ENCODE measurements at regions not wholly inside any gene's neighbourhood (a gene's known extent, or its start where the extent isn't known, plus 50 kb on each side); places are given as distances from the start of the nearest gene placed in this dataset.

GRCh38 chr1:56189946-56190805, 389.2 kb downstream of the PLPP3 start (continued):
- peak; percentile 91 for TF ChIP-seq RERE (CRISPR knock-in tag; IDR thresholded peaks at IDR 0.05; ENCODE audit: low read depth)
- no peak for TF ChIP-seq ZNF737 (CRISPR knock-in tag; IDR thresholded peaks at IDR 0.05; ENCODE audit: borderline replicate concordance)
- no peak for TF ChIP-seq ZBTB10 (CRISPR knock-in tag; IDR thresholded peaks at IDR 0.05; ENCODE audit: borderline replicate concordance)
- TF ChIP-seq, protein P1, sequence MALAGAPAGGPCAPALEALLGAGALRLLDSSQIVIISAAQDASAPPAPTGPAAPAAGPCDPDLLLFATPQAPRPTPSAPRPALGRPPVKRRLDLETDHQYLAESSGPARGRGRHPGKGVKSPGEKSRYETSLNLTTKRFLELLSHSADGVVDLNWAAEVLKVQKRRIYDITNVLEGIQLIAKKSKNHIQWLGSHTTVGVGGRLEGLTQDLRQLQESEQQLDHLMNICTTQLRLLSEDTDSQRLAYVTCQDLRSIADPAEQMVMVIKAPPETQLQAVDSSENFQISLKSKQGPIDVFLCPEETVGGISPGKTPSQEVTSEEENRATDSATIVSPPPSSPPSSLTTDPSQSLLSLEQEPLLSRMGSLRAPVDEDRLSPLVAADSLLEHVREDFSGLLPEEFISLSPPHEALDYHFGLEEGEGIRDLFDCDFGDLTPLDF (CRISPR knock-in tag; IDR thresholded peaks at IDR 0.05) = no peak
- TF ChIP-seq NCOA2 (CRISPR knock-in tag; IDR thresholded peaks at IDR 0.05) = peak; percentile 98
- 0 out of 2 replicates have a peak, but pooled peaks have one; percentile 21 for TF ChIP-seq SMARCE1 (IDR thresholded peaks at IDR 0.05; ENCODE audit: borderline replicate concordance)
- TF ChIP-seq KLF9 (CRISPR knock-in tag; IDR thresholded peaks at IDR 0.05; ENCODE audit: low read depth) = no peak
- no peak for TF ChIP-seq ZNF256 (CRISPR knock-in tag; conservative IDR thresholded peaks at IDR 0.05)
- TF ChIP-seq ZNF12 (CRISPR knock-in tag; IDR thresholded peaks at IDR 0.05) = no peak
- TF ChIP-seq FOXJ3 (CRISPR knock-in tag; IDR thresholded peaks at IDR 0.05; ENCODE audit: borderline replicate concordance) = peak; percentile 96
- no peak for TF ChIP-seq BRCA1 (CRISPR knock-in tag; IDR thresholded peaks at IDR 0.05)
- 0 out of 2 replicates have a peak, but pooled peaks have one; percentile 33 for TF ChIP-seq RFX5 (IDR thresholded peaks at IDR 0.05; ENCODE audit: low read depth, low read length)
- peak; percentile 58; the same call in 1 of the 2 replicates for TF ChIP-seq ZNF782 (CRISPR knock-in tag; IDR thresholded peaks at IDR 0.05; ENCODE audit: borderline replicate concordance)
- TF ChIP-seq SAP130 (CRISPR knock-in tag; IDR thresholded peaks at IDR 0.05; ENCODE audit: low read depth) = peak; percentile 64
- TF ChIP-seq THYN1 (CRISPR knock-in tag; IDR thresholded peaks at IDR 0.05; ENCODE audit: borderline replicate concordance, low read depth) = no peak
- TF ChIP-seq, protein P2, sequence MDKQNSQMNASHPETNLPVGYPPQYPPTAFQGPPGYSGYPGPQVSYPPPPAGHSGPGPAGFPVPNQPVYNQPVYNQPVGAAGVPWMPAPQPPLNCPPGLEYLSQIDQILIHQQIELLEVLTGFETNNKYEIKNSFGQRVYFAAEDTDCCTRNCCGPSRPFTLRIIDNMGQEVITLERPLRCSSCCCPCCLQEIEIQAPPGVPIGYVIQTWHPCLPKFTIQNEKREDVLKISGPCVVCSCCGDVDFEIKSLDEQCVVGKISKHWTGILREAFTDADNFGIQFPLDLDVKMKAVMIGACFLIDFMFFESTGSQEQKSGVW (CRISPR knock-in tag; IDR thresholded peaks at IDR 0.05; ENCODE audit: borderline replicate concordance) = no peak
- TF ChIP-seq, protein P3, sequence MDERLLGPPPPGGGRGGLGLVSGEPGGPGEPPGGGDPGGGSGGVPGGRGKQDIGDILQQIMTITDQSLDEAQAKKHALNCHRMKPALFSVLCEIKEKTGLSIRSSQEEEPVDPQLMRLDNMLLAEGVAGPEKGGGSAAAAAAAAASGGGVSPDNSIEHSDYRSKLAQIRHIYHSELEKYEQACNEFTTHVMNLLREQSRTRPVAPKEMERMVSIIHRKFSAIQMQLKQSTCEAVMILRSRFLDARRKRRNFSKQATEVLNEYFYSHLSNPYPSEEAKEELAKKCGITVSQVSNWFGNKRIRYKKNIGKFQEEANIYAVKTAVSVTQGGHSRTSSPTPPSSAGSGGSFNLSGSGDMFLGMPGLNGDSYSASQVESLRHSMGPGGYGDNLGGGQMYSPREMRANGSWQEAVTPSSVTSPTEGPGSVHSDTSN (CRISPR knock-in tag; IDR thresholded peaks at IDR 0.05) = peak; percentile 77
